Stomach smooth muscle (tissue), 2 donors: ENCODE measurements at regions not wholly inside any gene's neighbourhood (a gene's known extent, or its start where the extent isn't known, plus 50 kb on each side); places are given as distances from the start of the nearest gene placed in this dataset.
A peak's percentile ranks its signal among the peaks of the same experiment; 100 is the strongest.

Source experiments
- H3K27ac ChIP-seq: one replicate; pipeline ENCODE4 v1.7.0; 2013; ENCODE audit warnings: mild to moderate bottlenecking, low read length, inconsistent platforms
- H3K27me3 ChIP-seq, 2 donors: one replicate each; pipeline ENCODE4 v1.7.0; 2013; ENCODE audit warnings: low read length in 2 of 2; ENCODE audit not compliant: insufficient read depth in 2 of 2, control insufficient read depth in 1 of 2
- H3K36me3 ChIP-seq, 2 donors: one replicate each; pipeline ENCODE4 v1.7.0; 2013; ENCODE audit warnings: low read length in 2 of 2; ENCODE audit not compliant: control insufficient read depth in 2 of 2, insufficient read depth in 2 of 2
- H3K4me1 ChIP-seq: one replicate; pipeline ENCODE4 v1.7.0; 2013; ENCODE audit warnings: low read length; ENCODE audit not compliant: control insufficient read depth, insufficient read depth
- H3K4me3 ChIP-seq, 2 donors: one replicate each; pipeline ENCODE4 v1.7.0; 2013; ENCODE audit warnings: low read length in 2 of 2
- H3K9ac ChIP-seq, 2 donors: one replicate each; pipeline ENCODE4 v1.7.0; 2013; ENCODE audit warnings: low read length in 2 of 2, mild to moderate bottlenecking in 1 of 2
- H3K9me3 ChIP-seq, 2 donors: one replicate each; pipeline ENCODE4 v1.7.0; 2013; ENCODE audit warnings: low read length in 2 of 2; ENCODE audit not compliant: control insufficient read depth in 2 of 2
- donor health status: healthy.
- donor health status: Pancreatic carcinoma.

- Histone ChIP-seq H3K4me1 (peaks cover 17% of the 10 kb centered on the region), H3K9ac (no peak overlapping the region), H3K27ac (no peak overlapping the region), H3K36me3 (no peaks in the 10 kb centered on the region), H3K9me3 (no peaks in the 10 kb centered on the region), H3K27me3 (no peaks in the 10 kb centered on the region), H3K4me3 (no peak overlapping the region)
Observed at GRCh38 chr13:44165221-44165888, 208.3 kb upstream of the SERP2 start.

DNA sequence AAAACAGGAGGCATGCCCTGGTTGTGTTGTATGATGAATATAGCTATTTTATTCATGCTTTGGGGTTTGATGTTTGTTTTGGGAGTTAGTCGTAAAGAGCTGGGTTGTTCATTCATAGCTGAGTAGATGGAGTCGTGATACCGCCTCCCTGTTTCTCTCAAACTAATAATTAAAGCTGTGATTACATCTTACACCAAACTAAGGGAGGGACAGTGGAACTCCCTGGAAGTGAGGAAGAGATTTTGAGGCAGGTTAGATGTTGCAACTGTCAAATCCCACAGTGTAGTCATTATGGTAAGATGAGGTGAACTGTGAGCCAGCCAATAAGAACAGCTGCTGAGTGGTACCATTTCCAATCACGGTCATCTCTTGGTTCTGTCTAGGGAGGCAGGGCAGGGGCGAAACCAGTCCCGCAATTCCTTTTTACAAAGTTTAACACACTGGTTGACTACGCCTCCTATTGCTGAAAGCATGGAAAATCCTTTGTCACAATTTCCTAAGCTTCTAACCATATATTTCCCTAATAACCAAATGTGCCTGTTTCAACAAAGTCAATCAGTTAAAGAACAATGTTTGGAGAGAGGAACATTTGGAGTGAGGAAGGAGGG lies 207.6 kb upstream of the SERP2 start:
- H3K36me3 ChIP-seq: no peaks in the 10 kb centered on the region
- H3K4me3 ChIP-seq: no peak overlapping the region
- peaks cover 10% of the 10 kb centered on the region for H3K4me1 ChIP-seq
- no peak overlapping the region for H3K9ac ChIP-seq
- no peaks in the 10 kb centered on the region for H3K27me3 ChIP-seq
- H3K27ac ChIP-seq: no peak overlapping the region
- no peaks in the 10 kb centered on the region for H3K9me3 ChIP-seq

DNA sequence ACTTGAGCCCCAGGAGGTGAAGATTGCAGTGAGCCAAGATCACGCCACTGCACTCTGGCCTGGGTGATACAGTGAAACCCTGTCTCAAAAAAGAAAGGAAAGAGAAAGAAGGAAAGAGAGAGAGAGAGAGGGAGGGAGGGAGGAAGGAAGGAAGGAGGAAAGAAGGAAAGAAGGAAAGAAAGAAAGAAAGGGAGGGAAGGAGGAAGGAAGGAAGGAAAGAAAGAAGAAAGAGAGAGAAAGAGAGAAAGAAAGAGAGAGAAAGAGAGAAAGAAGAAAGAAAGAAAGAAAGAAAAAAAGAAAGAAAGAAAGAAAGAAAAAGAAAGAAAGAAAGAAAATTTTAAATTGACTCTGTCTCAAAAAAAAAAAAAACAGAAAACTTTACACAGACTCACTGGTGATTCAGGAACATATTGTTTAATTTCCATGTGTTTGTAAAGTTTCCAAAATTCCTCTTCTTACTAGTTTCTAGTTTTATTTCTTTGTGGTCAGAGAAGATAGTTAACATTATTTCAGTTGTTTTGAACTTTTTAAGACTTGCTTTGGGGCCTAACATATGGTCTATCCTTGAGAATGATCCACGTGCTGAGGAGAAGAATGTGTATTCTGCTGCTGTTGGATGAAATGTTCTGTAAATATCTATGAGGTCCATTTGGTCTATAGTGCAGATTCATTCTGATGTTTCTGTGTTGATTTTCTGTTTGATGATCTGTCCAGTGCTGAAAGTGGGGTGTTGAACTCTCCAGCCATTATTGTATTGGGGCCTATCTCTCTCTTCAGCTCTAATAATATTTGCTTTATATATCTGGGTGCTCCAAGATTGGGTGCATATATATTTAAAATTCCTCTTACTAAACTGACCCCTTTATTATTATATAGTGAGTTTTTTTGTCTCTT lies 204.4 kb upstream of the SERP2 start:
- H3K9ac ChIP-seq: no peak overlapping the region
- no peaks in the 10 kb centered on the region for H3K9me3 ChIP-seq
- no peak overlapping the region for H3K4me3 ChIP-seq
- no peaks in the 10 kb centered on the region for H3K27me3 ChIP-seq
- H3K27ac ChIP-seq: no peak overlapping the region
- H3K36me3 ChIP-seq: no peaks in the 10 kb centered on the region
- H3K4me1 ChIP-seq: peaks cover under 1% of the 10 kb centered on the region

GRCh38 chr13:44170731-44171130 lies 202.9 kb upstream of the SERP2 start:
- no peak overlapping the region for H3K9ac ChIP-seq
- H3K9me3 ChIP-seq: no peaks in the 10 kb centered on the region
- H3K4me1 ChIP-seq: peaks cover 15% of the 10 kb centered on the region
- H3K36me3 ChIP-seq: no peaks in the 10 kb centered on the region
- no peak overlapping the region for H3K4me3 ChIP-seq
- no peaks in the 10 kb centered on the region for H3K27me3 ChIP-seq
- H3K27ac ChIP-seq: no peak overlapping the region

- Histone ChIP-seq H3K36me3 (no peaks in the 10 kb centered on the region), H3K9ac (no peak overlapping the region), H3K27ac (no peak overlapping the region), H3K9me3 (no peaks in the 10 kb centered on the region), H3K4me1 (peaks cover 15% of the 10 kb centered on the region), H3K4me3 (no peak overlapping the region), H3K27me3 (no peaks in the 10 kb centered on the region)
Observed at GRCh38 chr13:44171156-44171555, 202.5 kb upstream of the SERP2 start.

DNA sequence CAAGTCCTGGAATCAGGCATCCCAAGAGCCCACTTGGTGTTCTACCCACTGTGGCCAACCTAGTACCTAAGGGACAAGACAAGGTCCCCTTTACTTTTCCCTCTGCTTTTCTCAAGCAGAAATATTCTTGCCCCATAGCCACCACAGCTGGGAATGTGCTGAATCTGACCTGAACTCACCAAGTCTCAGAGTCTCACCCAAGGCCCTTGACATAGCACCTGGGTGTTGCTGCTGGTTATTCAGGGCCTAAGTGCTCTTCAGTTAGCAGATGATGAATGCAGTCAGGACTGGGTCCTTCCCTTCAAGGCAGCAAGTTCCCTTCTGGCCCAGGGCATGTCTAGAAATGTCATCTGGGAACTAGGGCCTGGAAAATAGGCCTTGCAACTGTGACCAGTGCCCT lies 201.8 kb upstream of the SERP2 start:
- Histone ChIP-seq H3K27me3 (no peaks in the 10 kb centered on the region), H3K9ac (no peak overlapping the region), H3K36me3 (no peaks in the 10 kb centered on the region), H3K4me1 (peaks cover 15% of the 10 kb centered on the region), H3K9me3 (no peaks in the 10 kb centered on the region), H3K4me3 (no peak overlapping the region), H3K27ac (no peak overlapping the region)

DNA sequence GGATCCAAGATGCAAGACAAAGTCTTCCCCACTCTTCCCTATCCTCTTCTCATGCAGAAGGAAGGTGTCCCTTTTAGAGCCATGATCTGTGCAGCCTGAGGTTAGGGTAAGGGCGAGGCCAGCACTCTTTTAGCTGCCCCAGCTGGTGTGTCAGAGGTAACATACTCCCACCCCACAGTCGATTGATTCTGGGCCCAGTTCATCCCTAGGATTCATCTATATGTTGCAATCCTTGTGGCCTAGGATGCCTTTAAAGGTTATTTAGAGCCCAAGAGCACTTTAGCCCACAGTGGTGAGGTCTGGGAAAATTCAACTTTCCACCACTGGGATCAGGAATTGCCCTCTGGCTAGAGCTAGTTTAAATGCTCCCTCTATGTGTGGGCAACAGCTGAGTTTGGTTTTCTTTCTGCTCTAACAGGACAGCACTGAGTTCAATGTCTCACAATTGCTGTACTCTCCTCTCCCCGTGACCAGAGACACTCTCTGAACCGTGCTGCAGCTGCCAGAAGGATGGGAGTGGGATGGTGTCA lies 201.3 kb upstream of the SERP2 start:
- no peak overlapping the region for H3K4me3 ChIP-seq
- H3K27me3 ChIP-seq: no peaks in the 10 kb centered on the region
- H3K27ac ChIP-seq: no peak overlapping the region
- H3K9ac ChIP-seq: no peak overlapping the region
- no peaks in the 10 kb centered on the region for H3K36me3 ChIP-seq
- no peaks in the 10 kb centered on the region for H3K9me3 ChIP-seq
- peaks cover 15% of the 10 kb centered on the region for H3K4me1 ChIP-seq

GRCh38 chr13:44174769-44175425 lies 198.7 kb upstream of the SERP2 start:
- no peak overlapping the region for H3K9ac ChIP-seq
- no peaks in the 10 kb centered on the region for H3K9me3 ChIP-seq
- H3K27ac ChIP-seq: peak overlapping the region; percentile 46
- no peaks in the 10 kb centered on the region for H3K36me3 ChIP-seq
- no peaks in the 10 kb centered on the region for H3K27me3 ChIP-seq
- H3K4me3 ChIP-seq: peak overlapping the region in 1 of 2 donors; percentile 3
- peaks cover 15% of the 10 kb centered on the region for H3K4me1 ChIP-seq

DNA sequence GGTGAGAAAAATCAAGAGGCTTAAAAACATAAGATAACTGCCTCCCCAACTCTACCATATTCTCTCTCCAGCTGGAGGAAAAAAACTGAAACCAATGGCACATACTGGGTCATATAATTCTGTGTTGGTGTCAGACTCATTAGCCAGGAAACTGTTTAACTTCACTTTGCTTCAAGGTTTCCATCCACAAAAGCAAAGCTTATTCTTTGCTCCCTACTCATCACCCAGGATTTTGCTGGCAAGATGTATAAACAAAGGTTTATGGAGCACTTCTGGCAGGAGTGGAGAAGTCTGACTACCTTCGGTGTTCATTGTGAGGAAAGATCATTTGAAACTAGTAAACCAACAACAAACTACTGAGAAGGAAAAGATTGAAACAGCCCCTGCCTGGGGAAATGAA lies 197.5 kb upstream of the SERP2 start:
- no peaks in the 10 kb centered on the region for H3K9me3 ChIP-seq
- H3K4me3 ChIP-seq: no peak overlapping the region
- H3K27me3 ChIP-seq: no peaks in the 10 kb centered on the region
- H3K27ac ChIP-seq: peak overlapping the region; percentile 37
- H3K9ac ChIP-seq: no peak overlapping the region
- peaks cover 15% of the 10 kb centered on the region for H3K4me1 ChIP-seq
- H3K36me3 ChIP-seq: no peaks in the 10 kb centered on the region

DNA sequence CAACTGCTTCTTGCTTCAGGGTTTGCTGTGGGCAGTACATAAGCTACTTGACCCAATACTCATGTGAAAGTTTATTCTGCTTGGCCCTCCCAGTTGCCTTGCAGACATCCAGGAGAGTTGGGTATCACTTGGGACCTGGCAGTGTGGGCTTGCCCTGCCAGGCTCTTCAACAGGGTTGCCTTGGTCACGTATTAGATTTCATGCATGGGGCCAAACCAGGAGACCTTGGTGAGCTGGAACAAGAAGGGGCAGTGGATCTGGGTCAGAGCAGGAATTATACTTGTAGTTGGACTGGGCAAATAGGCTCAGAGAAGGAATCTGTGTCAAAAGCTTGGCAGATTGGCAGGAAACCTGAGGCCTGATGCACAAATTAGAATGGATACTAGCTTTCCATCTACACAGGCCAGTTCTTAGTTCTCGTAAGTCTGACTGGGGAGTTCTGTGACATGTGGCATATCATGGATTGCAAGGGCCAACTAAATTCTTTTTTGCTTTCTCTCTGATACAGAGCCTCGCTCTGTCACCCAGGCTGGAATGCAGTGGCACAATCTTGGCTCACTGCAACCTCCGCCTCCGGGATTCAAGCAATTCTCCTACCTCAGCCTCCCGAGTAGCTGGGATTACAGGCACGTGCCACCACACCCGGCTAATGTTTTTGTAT lies 192.6 kb upstream of the SERP2 start:
- H3K36me3 ChIP-seq: no peaks in the 10 kb centered on the region
- no peak overlapping the region for H3K27ac ChIP-seq
- no peaks in the 10 kb centered on the region for H3K9me3 ChIP-seq
- H3K9ac ChIP-seq: no peak overlapping the region
- no peaks in the 10 kb centered on the region for H3K27me3 ChIP-seq
- H3K4me1 ChIP-seq: no peaks in the 10 kb centered on the region
- no peak overlapping the region for H3K4me3 ChIP-seq
